SK-N-SH (cell line): ENCODE measurements at regions not wholly inside any gene's neighbourhood (a gene's known extent, or its start where the extent isn't known, plus 50 kb on each side); places are given as distances from the start of the nearest gene placed in this dataset.

Experiments used
- CTCF ChIA-PET: fragments of 300-600, 350-600 bp; formaldehyde crosslinking; extraction: SDS; loops from one replicate; lab custom pipeline; 2021; lab: Yijun Ruan, JAX
- POLR2A ChIA-PET: fragments of 350-600 bp; sonication (Branson Sonifier 250); formaldehyde crosslinking; extraction: SDS; loops from one replicate; lab custom pipeline; 2020; ENCODE audit warnings: antibody characterized with exemption, inconsistent platforms; lab: Yijun Ruan, JAX
- DNase-seq: peaks from one replicate; pipeline ENCODE4 v3.0.0; 2012
- H2AFZ ChIP-seq: fragments of 200-600 bp; sonication (generic); 2 replicates; pipeline ENCODE4 v1.8.1; 2016; ENCODE audit warnings: antibody characterized with exemption, mild to moderate bottlenecking, low read depth
- H3F3A ChIP-seq: fragments of 200-600 bp; sonication (generic); replicated peaks from 2 replicates; pipeline ENCODE3; 2016; ENCODE audit warnings: antibody characterized with exemption, mild to moderate bottlenecking; ENCODE audit not compliant: insufficient read depth
- H3K27ac ChIP-seq, 2 experiments: fragments of 200-500 bp in 1 of 2; fragments of 200-600 bp in 1 of 2; sonication (Bioruptor generic) in 1 of 2; sonication (generic), shearing (Covaris generic) in 1 of 2; 2 replicates each; pipeline versions ENCODE4 v1.5.1 to v1.6.1; 2014 to 2016; ENCODE audit warnings: low read depth in 2 of 2, inconsistent platforms in 1 of 2, low read length in 1 of 2, mild to moderate bottlenecking in 1 of 2, mixed read lengths in 1 of 2
- H3K27me3 ChIP-seq: fragments of 200-600 bp; sonication (generic), shearing (Covaris generic); 2 replicates; pipeline ENCODE4 v1.6.1; 2016; ENCODE audit warnings: mixed run types; ENCODE audit not compliant: insufficient read depth
- H3K36me3 ChIP-seq, 2 experiments: fragments of 200-500 bp in 1 of 2; fragments of 200-600 bp in 1 of 2; sonication (Bioruptor generic) in 1 of 2; sonication (generic) in 1 of 2; replicated peaks in 1 of 2; 2 replicates each; pipeline versions ENCODE3 to v1.5.1; 2014 to 2016; ENCODE audit warnings: low read length in 1 of 2, mild to moderate bottlenecking in 1 of 2; ENCODE audit not compliant: insufficient read depth in 2 of 2, control insufficient read depth in 1 of 2
- H3K4me1 ChIP-seq, 2 experiments: fragments of 200-500 bp in 1 of 2; fragments of 200-600 bp in 1 of 2; sonication (Bioruptor generic) in 1 of 2; sonication (generic), shearing (Covaris generic) in 1 of 2; 2 replicates each; pipeline versions ENCODE4 v1.5.1 to v1.6.1; 2014 to 2016; ENCODE audit warnings: low read depth in 1 of 2, low read length in 1 of 2, mixed run types in 1 of 2; ENCODE audit not compliant: insufficient read depth in 2 of 2, control insufficient read depth in 1 of 2
- H3K4me2 ChIP-seq: fragments of 200-600 bp; sonication (generic), shearing (Covaris generic); 2 replicates; pipeline ENCODE4 v1.6.1; 2017; ENCODE audit warnings: mixed run types
- H3K4me3 ChIP-seq, 2 experiments: fragments of 200-500 bp in 1 of 2; fragments of 200-600 bp in 1 of 2; sonication (Bioruptor generic) in 1 of 2; sonication (generic), shearing (Covaris generic) in 1 of 2; 2 replicates each; pipeline versions ENCODE4 v1.5.1 to v1.8.1; 2014 to 2016; ENCODE audit warnings: low read depth in 2 of 2, inconsistent platforms in 1 of 2, low read length in 1 of 2, mild to moderate bottlenecking in 1 of 2, mixed read lengths in 1 of 2, moderate library complexity in 1 of 2
- H3K79me2 ChIP-seq: fragments of 200-600 bp; sonication (generic); 2 replicates; pipeline ENCODE4 v1.8.1; 2017; ENCODE audit warnings: mild to moderate bottlenecking; ENCODE audit not compliant: insufficient read depth
- H3K9ac ChIP-seq: fragments of 200-600 bp; sonication (generic); 2 replicates; pipeline ENCODE4 v1.6.1; 2017; ENCODE audit warnings: mixed run types
- H3K9me2 ChIP-seq: fragments of 200-600 bp; sonication (generic); 2 replicates; pipeline ENCODE4 v1.6.1; 2017; ENCODE audit warnings: mixed run types
- H3K9me3 ChIP-seq: fragments of 200-600 bp; sonication (generic); 2 replicates; pipeline ENCODE4 v1.6.1; 2017; ENCODE audit warnings: mixed run types, mild to moderate bottlenecking, moderate library complexity
- H4K20me1 ChIP-seq: fragments of 200-600 bp; sonication (generic); 2 replicates; pipeline ENCODE4 v1.6.1; 2017; ENCODE audit warnings: mild to moderate bottlenecking, mixed run types; ENCODE audit not compliant: insufficient read depth
- CTCF ChIP-seq: fragments of 200-600 bp; sonication (generic); IDR thresholded peaks from 2 replicates; pipeline ENCODE4 v1.6.1; 2017; ENCODE audit warnings: antibody characterized with exemption, mild to moderate bottlenecking, moderate library complexity
- ELF1 ChIP-seq: IDR thresholded peaks from 2 replicates; pipeline ENCODE4 v1.4.0; 2012
- EZH2phosphoT487 ChIP-seq: fragments of 200-600 bp; sonication (generic); IDR thresholded peaks from 2 replicates; pipeline ENCODE4 v1.6.1; 2017; ENCODE audit warnings: low read depth, mixed run types, mild to moderate bottlenecking, antibody characterized with exemption, moderate library complexity, borderline replicate concordance
- FOSL2 ChIP-seq: IDR thresholded peaks from 2 replicates; pipeline ENCODE4 v1.4.0; 2012; ENCODE audit warnings: low read depth, mild to moderate bottlenecking, moderate library complexity, borderline replicate concordance
- FOXJ3 ChIP-seq: sonication (generic); formaldehyde crosslinking; IDR thresholded peaks from 2 replicates; pipeline ENCODE4 v1.5.1; 2020; ENCODE audit warnings: mild to moderate bottlenecking, missing genetic modification reagents
- MAX ChIP-seq: IDR thresholded peaks from 2 replicates; pipeline ENCODE4 v1.4.0; 2012; ENCODE audit warnings: low read depth
- NRF1 ChIP-seq: IDR thresholded peaks from 2 replicates; pipeline ENCODE4 v1.6.1; 2012; ENCODE audit warnings: low read depth, mild to moderate bottlenecking, low read length
- RAD21 ChIP-seq: IDR thresholded peaks from 2 replicates; pipeline ENCODE4 v1.6.1; 2012; ENCODE audit warnings: mild to moderate bottlenecking, low read length
- REST ChIP-seq: IDR thresholded peaks from 2 replicates; pipeline ENCODE4 v1.6.1; 2012; ENCODE audit warnings: mild to moderate bottlenecking, low read depth, low read length, moderate library complexity
- RFX5 ChIP-seq: IDR thresholded peaks from 2 replicates; pipeline ENCODE4 v1.6.1; 2012; ENCODE audit warnings: mild to moderate bottlenecking, improper control_type of control experiment, low read length
- TEAD4 ChIP-seq: IDR thresholded peaks from 2 replicates; pipeline ENCODE4 v1.4.0; 2012; ENCODE audit warnings: mild to moderate bottlenecking, borderline replicate concordance; ENCODE audit not compliant: insufficient read depth
- YY1 ChIP-seq: IDR thresholded peaks from 2 replicates; pipeline ENCODE4 v1.4.0; 2012; ENCODE audit warnings: low read depth, mild to moderate bottlenecking
- WGBS: methylation state at CpG from one replicate; pipeline ENCODE4 v1.1.6; 2017; ENCODE audit warnings: low lambda C conversion rate; 5-methylcytosine and 5-hydroxymethylcytosine counted together

- DNase-seq: no peak
- CTCF ChIA-PET: interaction anchor here (1.3 kb wide), 1 partner anchor 40 kb away, joined by 3 read pairs; no protein-coding TSS in a partner anchor
- H3K36me3 ChIP-seq: no peaks in the 10 kb centered on the region
Observed at GRCh38 chr1:218917656-218918055, 256.0 kb upstream of the LYPLAL1 start.

More at GRCh38 chr1:218917656-218918055, 256.0 kb upstream of the LYPLAL1 start:
- Histone ChIP-seq H2AFZ (no peak overlapping the region), H3K9ac (no peak overlapping the region), H3K79me2 (no peaks in the 10 kb centered on the region), H3K9me2 (no peaks in the 10 kb centered on the region), H3K9me3 (no peaks in the 10 kb centered on the region), H4K20me1 (no peaks in the 10 kb centered on the region), H3K4me2 (no peak overlapping the region), H3K27ac (no peak overlapping the region), H3K4me3 (no peak overlapping the region), H3K4me1 (no peaks in the 10 kb centered on the region; a peak in 1 of 4 replicates), H3K27me3 (no peaks in the 10 kb centered on the region), H3F3A (no peaks in the 10 kb centered on the region)
- no peak for TF ChIP-seq RFX5
- no peak for TF ChIP-seq RAD21
- TF ChIP-seq EZH2phosphoT487: no peak
- TF ChIP-seq FOXJ3 (CRISPR knock-in tag): no peak
- TF ChIP-seq NRF1: no peak
- TF ChIP-seq MAX: no peak
- TF ChIP-seq FOSL2: no peak
- no peak for TF ChIP-seq REST
- TF ChIP-seq CTCF: no peak
- no peak for TF ChIP-seq TEAD4
- TF ChIP-seq ELF1: no peak
- TF ChIP-seq YY1: no peak
- POLR2A ChIA-PET: no interaction called here
- 29% methylated on average over 1 of the region's 1 CpG for WGBS
